H9 (cell line): ENCODE measurements at regions not wholly inside any gene's neighbourhood (a gene's known extent, or its start where the extent isn't known, plus 50 kb on each side); places are given as distances from the start of the nearest gene placed in this dataset.

ENCODE experiments used
- DNase-seq: peaks from one replicate; pipeline ENCODE4 v3.0.0-alpha.2; 2017
- H2AFZ ChIP-seq: one replicate; pipeline ENCODE4 v1.6.1; 2013; ENCODE audit warnings: mild to moderate bottlenecking, low read length, control low read depth, moderate library complexity
- H2AK5ac ChIP-seq: 2 replicates; pipeline ENCODE4 v1.6.1; 2013; ENCODE audit warnings: low read length, control low read depth, mixed read lengths; ENCODE audit not compliant: insufficient read length
- H2BK120ac ChIP-seq: one replicate; pipeline ENCODE4 v1.6.1; 2013; ENCODE audit warnings: low read depth, mild to moderate bottlenecking, low read length, control low read depth, inconsistent platforms; ENCODE audit not compliant: poor library complexity, severe bottlenecking
- H2BK12ac ChIP-seq: 2 replicates; pipeline ENCODE4 v1.6.1; 2013; ENCODE audit warnings: low read length, control low read depth, mixed read lengths, low read depth; ENCODE audit not compliant: insufficient read length
- H2BK15ac ChIP-seq: 2 replicates; pipeline ENCODE4 v1.6.1; 2013; ENCODE audit warnings: low read depth, low read length, control low read depth
- H2BK20ac ChIP-seq: one replicate; pipeline ENCODE4 v1.6.1; 2013; ENCODE audit warnings: low read depth, mild to moderate bottlenecking, low read length, control low read depth, inconsistent platforms; ENCODE audit not compliant: poor library complexity, severe bottlenecking
- H2BK5ac ChIP-seq: 2 replicates; pipeline ENCODE4 v1.6.1; 2013; ENCODE audit warnings: low read length, control low read depth, mixed read lengths; ENCODE audit not compliant: insufficient read length
- H3K14ac ChIP-seq: 2 replicates; pipeline ENCODE4 v1.6.1; 2013; ENCODE audit warnings: low read length, control low read depth; ENCODE audit not compliant: insufficient read depth
- H3K18ac ChIP-seq: 2 replicates; pipeline ENCODE4 v1.6.1; 2013; ENCODE audit warnings: low read depth, mild to moderate bottlenecking, mixed read lengths, low read length, control low read depth; ENCODE audit not compliant: insufficient read length
- H3K23ac ChIP-seq: 2 replicates; pipeline ENCODE4 v1.6.1; 2013; ENCODE audit warnings: low read length, control low read depth, mixed read lengths, low read depth; ENCODE audit not compliant: insufficient read length
- H3K23me2 ChIP-seq: 2 replicates; pipeline ENCODE4 v1.6.1; 2013; ENCODE audit warnings: low read depth, mild to moderate bottlenecking, mixed read lengths, low read length, control low read depth; ENCODE audit not compliant: insufficient read length, poor library complexity, severe bottlenecking
- H3K27ac ChIP-seq: 2 replicates; pipeline ENCODE4 v1.5.1; 2013; ENCODE audit warnings: low read length, control low read depth, mixed read lengths, low read depth; ENCODE audit not compliant: insufficient read length
- H3K27me3 ChIP-seq: 2 replicates; pipeline ENCODE4 v1.6.1; 2013; ENCODE audit warnings: low read length, control low read depth, inconsistent platforms; ENCODE audit not compliant: insufficient read depth
- H3K4ac ChIP-seq: 2 replicates; pipeline ENCODE4 v1.6.1; 2013; ENCODE audit warnings: low read depth, mild to moderate bottlenecking, control low read depth, inconsistent platforms, low read length, moderate library complexity
- H3K4me1 ChIP-seq: 2 replicates; pipeline ENCODE4 v1.6.1; 2013; ENCODE audit warnings: low read length, control low read depth, inconsistent platforms; ENCODE audit not compliant: insufficient read depth
- H3K4me2 ChIP-seq: 2 replicates; pipeline ENCODE4 v1.6.1; 2013; ENCODE audit warnings: low read length, control low read depth, mixed read lengths; ENCODE audit not compliant: insufficient read length, insufficient read depth
- H3K56ac ChIP-seq: 2 replicates; pipeline ENCODE4 v1.6.1; 2013; ENCODE audit warnings: low read depth, mild to moderate bottlenecking, mixed read lengths, low read length, control low read depth; ENCODE audit not compliant: insufficient read length
- H3K79me1 ChIP-seq: 2 replicates; pipeline ENCODE4 v1.6.1; 2013; ENCODE audit warnings: low read depth, mild to moderate bottlenecking, moderate library complexity, low read length, control low read depth, inconsistent platforms; ENCODE audit not compliant: insufficient read depth, poor library complexity, severe bottlenecking
- H3K79me2 ChIP-seq: 2 replicates; pipeline ENCODE4 v1.6.1; 2013; ENCODE audit warnings: low read length, control low read depth, inconsistent platforms; ENCODE audit not compliant: insufficient read depth
- H3K9ac ChIP-seq: 2 replicates; pipeline ENCODE4 v1.6.1; 2013; ENCODE audit warnings: low read length, control low read depth, mixed read lengths; ENCODE audit not compliant: insufficient read length; ENCODE audit errors: extremely low read depth
- H3K9me3 ChIP-seq: one replicate; pipeline ENCODE4 v1.6.1; 2013; ENCODE audit warnings: low read depth, low read length, inconsistent platforms; ENCODE audit not compliant: control insufficient read depth
- H3T11ph ChIP-seq: one replicate; pipeline ENCODE4 v1.6.1; 2013; ENCODE audit warnings: mild to moderate bottlenecking, low read length, control low read depth, inconsistent platforms
- H4K20me1 ChIP-seq: one replicate; pipeline ENCODE4 v1.6.1; 2013; ENCODE audit not compliant: control insufficient read depth, insufficient read length, insufficient read depth
- H4K5ac ChIP-seq: 2 replicates; pipeline ENCODE4 v1.6.1; 2013; ENCODE audit warnings: low read depth, mild to moderate bottlenecking, mixed read lengths, low read length, control low read depth; ENCODE audit not compliant: insufficient read length
- H4K8ac ChIP-seq: replicated peaks from 2 replicates; pipeline ENCODE4 v1.6.1; 2013; ENCODE audit warnings: low read length, control low read depth, mixed read lengths, low read depth; ENCODE audit not compliant: insufficient read length
- H4K91ac ChIP-seq: 2 replicates; pipeline ENCODE4 v1.6.1; 2013; ENCODE audit warnings: low read depth, mild to moderate bottlenecking, moderate library complexity, mixed read lengths, low read length, control low read depth; ENCODE audit not compliant: insufficient read length
- H3K27ac Mint-ChIP-seq, 3 experiments: 2 replicates in 2 of 3; 3 replicates in 1 of 3; pipeline ENCODE4 v1.8.0; 2020 to 2021; ENCODE audit warnings: mixed read lengths in 3 of 3, mild to moderate bottlenecking in 1 of 3, moderate library complexity in 1 of 3
- H3K27me3 Mint-ChIP-seq: 2 replicates; pipeline ENCODE4 v1.8.0; 2021; ENCODE audit warnings: low read depth, mild to moderate bottlenecking, moderate library complexity, mixed read lengths
- H3K36me3 Mint-ChIP-seq, 3 experiments: 2 replicates in 2 of 3; 3 replicates in 1 of 3; pipeline ENCODE4 v1.8.0; 2020 to 2021; ENCODE audit warnings: low read depth in 3 of 3, mixed read lengths in 3 of 3; ENCODE audit not compliant: insufficient read depth in 1 of 3
- H3K4me1 Mint-ChIP-seq, 2 experiments: 2 replicates each; pipeline ENCODE4 v1.8.0; 2020; ENCODE audit warnings: mixed read lengths in 2 of 2
- H3K4me3 Mint-ChIP-seq, 2 experiments: 2 replicates in 1 of 2; 3 replicates in 1 of 2; pipeline ENCODE4 v1.8.0; 2020 to 2021; ENCODE audit warnings: mild to moderate bottlenecking in 2 of 2, mixed read lengths in 2 of 2, moderate library complexity in 1 of 2
- H3K9me3 Mint-ChIP-seq, 2 experiments: 2 replicates in 1 of 2; 3 replicates in 1 of 2; pipeline ENCODE4 v1.8.0; 2020; ENCODE audit warnings: mild to moderate bottlenecking in 2 of 2, mixed read lengths in 2 of 2, moderate library complexity in 1 of 2
- CTCF ChIP-seq: fragments of 200-600 bp; sonication (generic); conservative IDR thresholded peaks from 3 replicates; pipeline ENCODE4 v1.8.0; 2021; ENCODE audit warnings: antibody characterized with exemption, mild to moderate bottlenecking
- WGBS: extraction: QIAGEN DNeasy Blood & Tissue Kit; methylation state at CpG from one replicate; pipeline ENCODE4 v1.1.7; 2013; ENCODE audit warnings: missing lambda C conversion rate, low lambda C conversion rate, mixed read lengths; ENCODE audit not compliant: insufficient read length; ENCODE audit errors: extremely low coverage; 5-methylcytosine and 5-hydroxymethylcytosine counted together

GRCh38 chr5:147112899-147113298 lies 121.9 kb upstream of the STK32A start:
- H3K4me1 ChIP-seq: no peaks in the 10 kb centered on the region; the same call in 1 of the 2 replicates
- Mint-ChIP-seq H3K27me3 (no peaks in the 10 kb centered on the region), H3K4me1 (peaks cover 3 to 6% of the 10 kb centered on the region in 2 experiments; a peak in 2 of 4 replicates), H3K9me3 (no peaks in the 10 kb centered on the region; a peak in 1 of 5 replicates), H3K36me3 (no peaks in the 10 kb centered on the region), H3K4me3 (no peak overlapping the region), H3K27ac (no peak overlapping the region)
- H4K5ac ChIP-seq: no peak overlapping the region
- no peak overlapping the region for H3K23ac ChIP-seq
- no peak overlapping the region for H2BK20ac ChIP-seq
- H3T11ph ChIP-seq: no peak overlapping the region
- no peak overlapping the region for H3K18ac ChIP-seq
- H2BK120ac ChIP-seq: no peak overlapping the region
- no peak overlapping the region for H3K4ac ChIP-seq
- H3K56ac ChIP-seq: no peak overlapping the region
- H4K20me1 ChIP-seq: no peaks in the 10 kb centered on the region
- H3K14ac ChIP-seq: no peak overlapping the region
- H3K23me2 ChIP-seq: no peaks in the 10 kb centered on the region
- H3K4me2 ChIP-seq: no peak overlapping the region
- H4K91ac ChIP-seq: no peak overlapping the region
- H3K27ac ChIP-seq: no peak overlapping the region
- no peaks in the 10 kb centered on the region for H3K79me2 ChIP-seq
- DNase-seq: no peak
- no CpG with 5 or more reads among the region's 1 CpG for WGBS
- H2AK5ac ChIP-seq: no peak overlapping the region
- no peak overlapping the region for H2BK12ac ChIP-seq
- H3K79me1 ChIP-seq: no peaks in the 10 kb centered on the region
- H3K9ac ChIP-seq: no peak overlapping the region
- no peak overlapping the region for H2AFZ ChIP-seq
- TF ChIP-seq CTCF: no peak
- H2BK15ac ChIP-seq: no peak overlapping the region
- no peak overlapping the region for H4K8ac ChIP-seq
- no peaks in the 10 kb centered on the region for H3K27me3 ChIP-seq
- H2BK5ac ChIP-seq: no peak overlapping the region
- H3K9me3 ChIP-seq: no peaks in the 10 kb centered on the region
